ENCODE measurements at regions not wholly inside any gene's neighbourhood (a gene's known extent, or its start where the extent isn't known, plus 50 kb on each side); places are given as distances from the start of the nearest gene placed in this dataset.
"Not testable (repeated sequence)": the region's sequence is repeated elsewhere in the genome, so short reads cannot be mapped to it uniquely, and the experiment has no call there.

GRCh38 chr6:58365856-58366255 is 1048.4 kb downstream of the PRIM2 start:
- RAD21 ChIA-PET (ENCODE audit: unreplicated experiment); in situ Hi-C loops (cut with MboI); ATAC-seq; H3K4me2 ChIP-seq (ENCODE audit: control insufficient read depth, insufficient read depth); intact Hi-C loops (cut with micrococcal nuclease; ENCODE audit: unreplicated experiment); H2AFZ ChIP-seq (ENCODE audit: control insufficient read depth, low read depth, low read length); H4K20me1 ChIP-seq (ENCODE audit: control insufficient read depth, insufficient read depth); CTCF ChIA-PET; POLR2A ChIA-PET; H3K79me2 ChIP-seq (ENCODE audit: control insufficient read depth, insufficient read depth, low read length); H3K4me3 ChIP-seq; H3K27me3 ChIP-seq (replicated peaks in 1 of 2; ENCODE audit: control insufficient read depth in 2 of 2, insufficient read depth in 2 of 2, low read length in 1 of 2); FAIRE-seq; H3K9ac ChIP-seq (ENCODE audit: control insufficient read depth, insufficient read depth, low read length); H3K27ac ChIP-seq (ENCODE audit: control insufficient read depth, insufficient read depth); SMC1A ChIA-PET (ENCODE audit: uncharacterized antibody, unreplicated experiment); H3K4me1 ChIP-seq (ENCODE audit: control insufficient read depth, insufficient read depth, low read length); H3K9me3 ChIP-seq (replicated peaks; ENCODE audit: control insufficient read depth, insufficient read depth, low read length); DNase-seq (ENCODE audit: low read depth, low spot score); H3K36me3 ChIP-seq (ENCODE audit: control insufficient read depth in 2 of 2, insufficient read depth in 2 of 2, low read length in 1 of 2); BruUV-seq (replicated peaks): not testable (repeated sequence)
- 4% methylated on average over 3 of the region's 3 CpGs for WGBS (ENCODE audit: insufficient coverage, insufficient replicate concordance, low lambda C conversion rate, missing lambda C conversion rate)

- H3K27me3 ChIP-seq (replicated peaks in 1 of 2; ENCODE audit: control insufficient read depth in 2 of 2, insufficient read depth in 2 of 2, low read length in 1 of 2); FAIRE-seq; in situ Hi-C loops (cut with MboI); H3K36me3 ChIP-seq (ENCODE audit: control insufficient read depth in 2 of 2, insufficient read depth in 2 of 2, low read length in 1 of 2); H3K9ac ChIP-seq (ENCODE audit: control insufficient read depth, insufficient read depth, low read length); H3K4me3 ChIP-seq; BruUV-seq (replicated peaks); intact Hi-C loops (cut with micrococcal nuclease; ENCODE audit: unreplicated experiment); H2AFZ ChIP-seq (ENCODE audit: control insufficient read depth, low read depth, low read length); SMC1A ChIA-PET (ENCODE audit: uncharacterized antibody, unreplicated experiment); H3K27ac ChIP-seq (ENCODE audit: control insufficient read depth, insufficient read depth); H3K4me1 ChIP-seq (ENCODE audit: control insufficient read depth, insufficient read depth, low read length); H4K20me1 ChIP-seq (ENCODE audit: control insufficient read depth, insufficient read depth); RAD21 ChIA-PET (ENCODE audit: unreplicated experiment); DNase-seq (ENCODE audit: low read depth, low spot score); H3K9me3 ChIP-seq (replicated peaks; ENCODE audit: control insufficient read depth, insufficient read depth, low read length); H3K79me2 ChIP-seq (ENCODE audit: control insufficient read depth, insufficient read depth, low read length); ATAC-seq; POLR2A ChIA-PET; H3K4me2 ChIP-seq (ENCODE audit: control insufficient read depth, insufficient read depth); CTCF ChIA-PET: not testable (repeated sequence)
- whole genome bisulfite sequencing (ENCODE audit: insufficient coverage, insufficient replicate concordance, low lambda C conversion rate, missing lambda C conversion rate), result 21% methylated on average over 2 of the region's 2 CpGs
Measured at GRCh38 chr6:58406659-58407058, 1089.2 kb downstream of the PRIM2 start.

- Histone ChIP-seq H3K27ac (ENCODE audit: control insufficient read depth, insufficient read depth) (no peak overlapping the region), H2AFZ (ENCODE audit: control insufficient read depth, low read depth, low read length) (no peak overlapping the region), H3K9me3 (replicated peaks; ENCODE audit: control insufficient read depth, insufficient read depth, low read length) (peaks cover 1% of the 10 kb centered on the region; the same call in 1 of the 3 replicates), H4K20me1 (ENCODE audit: control insufficient read depth, insufficient read depth) (no peaks in the 10 kb centered on the region), H3K4me2 (ENCODE audit: control insufficient read depth, insufficient read depth) (no peak overlapping the region), H3K36me3 (ENCODE audit: control insufficient read depth in 2 of 2, insufficient read depth in 2 of 2, low read length in 1 of 2) (no peaks in the 10 kb centered on the region), H3K79me2 (ENCODE audit: control insufficient read depth, insufficient read depth, low read length) (no peaks in the 10 kb centered on the region), H3K9ac (ENCODE audit: control insufficient read depth, insufficient read depth, low read length) (no peak overlapping the region), H3K4me3 (no peak overlapping the region), H3K27me3 (replicated peaks in 1 of 2; ENCODE audit: control insufficient read depth in 2 of 2, insufficient read depth in 2 of 2, low read length in 1 of 2) (no peaks in the 10 kb centered on the region), H3K4me1 (ENCODE audit: control insufficient read depth, insufficient read depth, low read length) (no peaks in the 10 kb centered on the region)
- DNase-seq (ENCODE audit: low read depth, low spot score), result no peak
- ChIA-PET SMC1A (ENCODE audit: uncharacterized antibody, unreplicated experiment) (no interaction called here), POLR2A (no interaction called here), RAD21 (ENCODE audit: unreplicated experiment) (no interaction called here), CTCF (no interaction called here)
- no TSS peak for BruUV-seq (replicated peaks)
- no peak for FAIRE-seq
- intact Hi-C loops (cut with micrococcal nuclease; ENCODE audit: unreplicated experiment) (no loop called here), in situ Hi-C loops (cut with MboI) (no loop called here)
- ATAC-seq, result no peak
- TF ChIP-seq MXI1 (IDR thresholded peaks at IDR 0.05; ENCODE audit: low read depth, low read length) (no peak), ZNF274 (IDR thresholded peaks at IDR 0.05; ENCODE audit: insufficient read depth, insufficient read length) (no peak), EED (IDR thresholded peaks at IDR 0.05; ENCODE audit: low read depth) (no peak), KDM1A (IDR thresholded peaks at IDR 0.05; ENCODE audit: borderline replicate concordance) (no peak), CBFB (IDR thresholded peaks at IDR 0.05; ENCODE audit: low read depth) (no peak)
Measured at GRCh38 chr6:58419321-58419720, 1101.9 kb downstream of the PRIM2 start.
